ENCODE measurements at regions not wholly inside any gene's neighbourhood (a gene's known extent, or its start where the extent isn't known, plus 50 kb on each side); places are given as distances from the start of the nearest gene placed in this dataset.
"Not testable (repeated sequence)": the region's sequence is repeated elsewhere in the genome, so short reads cannot be mapped to it uniquely, and the experiment has no call there.

- no peak for DNase-seq
These were observed 1156.1 kb downstream of the FAT4 start for GRCh38 chr4:126470862-126471261.

- DNase-seq: no peak
These were observed 1157.0 kb upstream of the INTU start for GRCh38 chr4:126475730-126476129.

GRCh38 chr4:126479709-126480108 is 1153.0 kb upstream of the INTU start:
- no peak for DNase-seq

GRCh38 chr4:126482311-126482710 is 1150.4 kb upstream of the INTU start:
- DNase-seq: no peak

- DNase-seq: no peak
These were observed 1146.4 kb upstream of the INTU start for GRCh38 chr4:126486377-126486776.

- no peak for DNase-seq
These were observed 1142.8 kb upstream of the INTU start for GRCh38 chr4:126489826-126490463.

- DNase-seq: no peak
These were observed 1137.5 kb upstream of the INTU start for GRCh38 chr4:126495163-126495752.

GRCh38 chr4:126512979-126513378 is 1119.8 kb upstream of the INTU start:
- DNase-seq: no peak

- DNase-seq: no peak
These were observed 1119.2 kb upstream of the INTU start for GRCh38 chr4:126513596-126513995.

GRCh38 chr4:126520731-126521130 is 1112.0 kb upstream of the INTU start:
- no peak for DNase-seq

- DNase-seq: not testable (repeated sequence)
These were observed 1107.4 kb upstream of the INTU start for GRCh38 chr4:126525400-126525799.

GRCh38 chr4:126526335-126526734 is 1106.4 kb upstream of the INTU start:
- DNase-seq: no peak

GRCh38 chr4:126529997-126530396 is 1102.8 kb upstream of the INTU start:
- no peak for DNase-seq

- no peak for DNase-seq
These were observed 1101.7 kb upstream of the INTU start for GRCh38 chr4:126530996-126531585.

GRCh38 chr4:126532527-126532926 is 1100.2 kb upstream of the INTU start:
- no peak for DNase-seq

- no peak for DNase-seq
These were observed 1099.5 kb upstream of the INTU start for GRCh38 chr4:126533146-126533805.

- DNase-seq: no peak
These were observed 1093.0 kb upstream of the INTU start for GRCh38 chr4:126539771-126540170.

GRCh38 chr4:126541820-126542219 is 1090.9 kb upstream of the INTU start:
- DNase-seq: no peak

- DNase-seq: no peak
These were observed 1088.5 kb upstream of the INTU start for GRCh38 chr4:126544276-126544675.

- DNase-seq: not testable (repeated sequence)
These were observed 1086.6 kb upstream of the INTU start for GRCh38 chr4:126546197-126546596.

GRCh38 chr4:126547352-126547751 is 1085.4 kb upstream of the INTU start:
- no peak for DNase-seq

GRCh38 chr4:126548890-126549289 is 1083.9 kb upstream of the INTU start:
- DNase-seq: no peak

GRCh38 chr4:126552321-126552720 is 1080.4 kb upstream of the INTU start:
- no peak for DNase-seq

- no peak for DNase-seq
These were observed 1079.5 kb upstream of the INTU start for GRCh38 chr4:126553248-126553647.

Data from activated CD4-positive, alpha-beta T cell treated with anti-CD3 and anti-CD28 coated beads, Interleukin-10, Interleukin-2, amounts not matched to agents 100 ng/mL and 50 ng/mL, durations not matched to agents 16 hours and 8 hours (primary cell).